ENCODE measurements at regions not wholly inside any gene's neighbourhood (a gene's known extent, or its start where the extent isn't known, plus 50 kb on each side); places are given as distances from the start of the nearest gene placed in this dataset.

DNA sequence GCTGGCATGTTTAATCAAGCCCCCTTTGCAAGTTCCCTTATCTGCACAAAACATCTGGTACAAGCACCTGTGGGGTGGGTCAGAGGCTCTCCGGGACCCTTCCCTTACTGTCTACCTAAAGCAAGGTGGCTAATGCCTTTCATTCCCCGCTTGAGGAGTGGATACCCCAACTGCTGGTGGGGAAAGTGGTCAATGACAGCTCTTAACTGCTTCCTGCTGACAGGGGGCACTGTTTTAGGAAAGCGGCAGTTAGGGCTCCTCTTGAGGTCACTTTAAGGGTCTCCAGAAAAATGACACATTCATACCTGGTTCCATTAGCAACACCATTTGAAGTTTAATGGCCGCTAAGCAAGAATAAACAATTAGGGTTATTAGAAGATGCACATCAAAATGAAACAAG lies 761.8 kb upstream of the PHF14 start:
- no peak for TF ChIP-seq POLR2A (IDR thresholded peaks at IDR 0.05)
- TF ChIP-seq, protein P1, sequence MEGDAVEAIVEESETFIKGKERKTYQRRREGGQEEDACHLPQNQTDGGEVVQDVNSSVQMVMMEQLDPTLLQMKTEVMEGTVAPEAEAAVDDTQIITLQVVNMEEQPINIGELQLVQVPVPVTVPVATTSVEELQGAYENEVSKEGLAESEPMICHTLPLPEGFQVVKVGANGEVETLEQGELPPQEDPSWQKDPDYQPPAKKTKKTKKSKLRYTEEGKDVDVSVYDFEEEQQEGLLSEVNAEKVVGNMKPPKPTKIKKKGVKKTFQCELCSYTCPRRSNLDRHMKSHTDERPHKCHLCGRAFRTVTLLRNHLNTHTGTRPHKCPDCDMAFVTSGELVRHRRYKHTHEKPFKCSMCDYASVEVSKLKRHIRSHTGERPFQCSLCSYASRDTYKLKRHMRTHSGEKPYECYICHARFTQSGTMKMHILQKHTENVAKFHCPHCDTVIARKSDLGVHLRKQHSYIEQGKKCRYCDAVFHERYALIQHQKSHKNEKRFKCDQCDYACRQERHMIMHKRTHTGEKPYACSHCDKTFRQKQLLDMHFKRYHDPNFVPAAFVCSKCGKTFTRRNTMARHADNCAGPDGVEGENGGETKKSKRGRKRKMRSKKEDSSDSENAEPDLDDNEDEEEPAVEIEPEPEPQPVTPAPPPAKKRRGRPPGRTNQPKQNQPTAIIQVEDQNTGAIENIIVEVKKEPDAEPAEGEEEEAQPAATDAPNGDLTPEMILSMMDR (IDR thresholded peaks at IDR 0.05), result no peak
